Esophagus muscularis mucosa (tissue), 4 donors: ENCODE measurements at regions not wholly inside any gene's neighbourhood (a gene's known extent, or its start where the extent isn't known, plus 50 kb on each side); places are given as distances from the start of the nearest gene placed in this dataset.
"Not testable (repeated sequence)": the region's sequence is repeated elsewhere in the genome, so short reads cannot be mapped to it uniquely, and the experiment has no call there.

ENCODE experiments used
- DNase-seq: peaks from one replicate; pipeline ENCODE4 v3.0.0-alpha.2; 2017; ENCODE audit errors: extremely low spot score
- H3K27ac ChIP-seq, 4 donors: fragments of 200-600 bp; sonication (generic); replicated peaks in 1 of 4; 1 replicate in 3 of 4; 2 replicates in 1 of 4; pipeline ENCODE4 v1.5.1; 2016 to 2019; ENCODE audit warnings: mild to moderate bottlenecking in 1 of 4
- H3K27me3 ChIP-seq, 4 donors: fragments of 200-600 bp; sonication (generic); one replicate each; pipeline versions ENCODE4 v1.5.1 to v1.6.0; 2016 to 2019
- H3K36me3 ChIP-seq, 4 donors: fragments of 200-600 bp; sonication (generic); one replicate each; pipeline ENCODE4 v1.5.1; 2016 to 2019
- H3K4me1 ChIP-seq, 4 donors: fragments of 200-600 bp; sonication (generic); one replicate each; pipeline ENCODE4 v1.5.1; 2016 to 2019
- H3K4me3 ChIP-seq, 4 donors: fragments of 200-600 bp; sonication (generic); 1 replicate in 2 of 4; 2 replicates in 2 of 4; pipeline ENCODE4 v1.5.1; 2016 to 2019; ENCODE audit warnings: mild to moderate bottlenecking in 4 of 4, moderate library complexity in 1 of 4
- H3K9me3 ChIP-seq, 4 donors: fragments of 200-600 bp; sonication (generic); 1 replicate in 3 of 4; 2 replicates in 1 of 4; pipeline ENCODE4 v1.5.1; 2016 to 2019
- CTCF ChIP-seq, 3 experiments: fragments of 200-600 bp in 2 of 3; fragments of 450-650 bp in 1 of 3; sonication (generic) in 2 of 3; IDR thresholded peaks; one replicate each; pipeline ENCODE4 v1.5.1; 2017 to 2019; ENCODE audit warnings: antibody characterized with exemption in 3 of 3, mild to moderate bottlenecking in 2 of 3, moderate library complexity in 1 of 3
- EP300 ChIP-seq: sonication (generic); formaldehyde crosslinking; IDR thresholded peaks from one replicate; pipeline ENCODE4 v1.6.1; 2017; ENCODE audit warnings: antibody characterized with exemption
- POLR2A ChIP-seq: fragments of 450-650 bp; IDR thresholded peaks from one replicate; pipeline ENCODE4 v1.6.1; 2017; ENCODE audit warnings: antibody characterized with exemption, moderate library complexity, mild to moderate bottlenecking, low read depth
- POLR2AphosphoS5 ChIP-seq, 2 donors: sonication (generic); formaldehyde crosslinking; IDR thresholded peaks; one replicate each; pipeline ENCODE4 v1.6.1; 2017; ENCODE audit warnings: antibody characterized with exemption in 2 of 2
- WGBS: methylation state at CpG from one replicate; pipeline ENCODE4 v1.1.5; 2018; 5-methylcytosine and 5-hydroxymethylcytosine counted together
- intact Hi-C: fragments of 100-400 bp; cut with DNase I; formaldehyde crosslinking; loops from one replicate; pipeline ENCODE4 v1.15.1; 2023

DNA sequence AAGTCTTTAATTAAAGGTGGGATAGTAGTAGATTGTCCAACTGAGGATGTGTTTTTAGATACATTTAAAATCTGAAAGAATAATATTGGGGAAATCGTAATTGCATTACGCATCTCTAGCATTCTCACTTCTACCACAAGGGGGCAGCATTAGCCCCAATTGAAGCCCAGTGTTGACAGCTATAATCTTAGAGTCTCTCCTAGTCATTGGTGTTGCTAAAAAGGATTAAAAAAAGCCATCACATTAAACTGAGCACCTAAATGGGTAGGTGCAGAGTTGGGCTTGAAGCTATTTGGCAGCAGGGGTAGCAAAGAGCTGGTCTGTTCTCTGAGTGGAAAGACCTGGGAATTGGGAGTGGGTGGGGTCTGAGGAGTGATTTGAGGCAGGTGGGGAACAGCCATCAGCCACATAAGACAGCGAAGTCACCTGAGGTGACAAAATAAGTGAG is 177.2 kb downstream of the OSTF1 start:
- Histone ChIP-seq H3K9me3 (no peaks in the 10 kb centered on the region), H3K27ac (no peak overlapping the region), H3K4me1 (no peaks in the 10 kb centered on the region), H3K27me3 (no peaks in the 10 kb centered on the region), H3K4me3 (no peak overlapping the region), H3K36me3 (no peaks in the 10 kb centered on the region)
- 33% methylated on average over 3 of the region's 3 CpGs for WGBS
- no peak for DNase-seq
- intact Hi-C loops: loop anchor here (5.0 kb wide), 2 partner anchors 592 to 1037 kb away; no protein-coding TSS in a partner anchor
- TF ChIP-seq POLR2A (no peak), POLR2AphosphoS5 (IDR thresholded peaks at IDR 0.05) (no peak), CTCF (IDR thresholded peaks at IDR 0.05) (peak; percentile 73 to 91 (median 88))

DNA sequence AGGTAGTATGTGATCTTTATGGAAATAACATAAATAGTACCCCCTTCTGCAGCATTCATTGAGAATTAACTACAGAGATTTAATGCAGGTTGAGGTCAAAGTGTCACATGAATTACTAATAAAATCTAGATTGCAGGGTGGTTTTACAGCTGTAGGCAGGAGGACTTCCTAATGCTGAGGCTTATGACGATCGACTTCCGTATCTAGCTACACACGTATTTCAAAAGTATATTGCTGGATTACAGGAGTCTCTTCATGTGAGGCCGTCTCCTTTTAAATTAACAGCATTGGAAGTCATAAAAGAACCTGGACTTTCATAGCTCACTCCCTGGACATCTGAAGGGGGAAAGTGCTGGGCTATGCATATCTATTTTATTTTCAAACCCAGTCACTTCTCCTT is 180.9 kb downstream of the OSTF1 start:
- Histone ChIP-seq H3K4me3 (no peak overlapping the region), H3K36me3 (no peaks in the 10 kb centered on the region), H3K9me3 (peaks cover 0 to 11% (median 3%) of the 10 kb centered on the region in 4 donors), H3K4me1 (no peaks in the 10 kb centered on the region), H3K27me3 (no peaks in the 10 kb centered on the region), H3K27ac (no peak overlapping the region)
- 89% methylated on average over 5 of the region's 5 CpGs for WGBS
- intact Hi-C loops: loop anchor here (5.0 kb wide), 2 partner anchors 588 to 1033 kb away; no protein-coding TSS in a partner anchor
- no peak for TF ChIP-seq EP300
- TF ChIP-seq POLR2AphosphoS5 (IDR thresholded peaks at IDR 0.05): no peak
- DNase-seq: no peak

DNA sequence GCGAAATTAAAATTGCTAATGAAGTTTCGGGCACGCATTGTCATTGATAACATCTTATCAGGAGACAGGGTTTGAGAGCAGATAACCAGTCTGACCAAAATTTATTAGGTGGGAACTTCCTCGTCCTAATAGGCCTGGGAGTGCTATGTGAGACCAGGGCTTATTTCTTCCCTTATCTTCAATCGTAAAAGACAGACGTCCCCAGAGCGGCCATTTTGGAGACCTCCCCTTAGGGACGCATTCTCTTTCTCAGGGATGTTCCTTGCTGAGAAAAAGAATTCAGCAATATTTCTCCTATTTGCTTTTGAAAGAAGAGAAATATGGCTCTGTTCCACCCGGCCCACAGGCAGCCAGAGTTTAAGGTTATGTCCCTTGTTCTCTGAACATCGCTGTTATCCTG is 184.7 kb downstream of the OSTF1 start:
- H3K4me3 ChIP-seq, H3K4me1 ChIP-seq, H3K27ac ChIP-seq, H3K27me3 ChIP-seq, intact Hi-C loops, DNase-seq, H3K36me3 ChIP-seq: not testable (repeated sequence)
- peaks cover 0 to 11% (median 8%) of the 10 kb centered on the region in 4 donors for H3K9me3 ChIP-seq
- WGBS: 94% methylated on average over 10 of the region's 10 CpGs

- no peak for DNase-seq
- Histone ChIP-seq H3K9me3 (peaks cover 0 to 11% (median 8%) of the 10 kb centered on the region in 4 donors), H3K4me3 (no peak overlapping the region), H3K27me3 (no peaks in the 10 kb centered on the region), H3K27ac (no peak overlapping the region), H3K36me3 (no peaks in the 10 kb centered on the region), H3K4me1 (no peaks in the 10 kb centered on the region)
- TF ChIP-seq POLR2A (no peak), EP300 (no peak), CTCF (IDR thresholded peaks at IDR 0.05) (no peak), POLR2AphosphoS5 (IDR thresholded peaks at IDR 0.05) (no peak)
- intact Hi-C loops: no loop called here
These were observed 186.5 kb downstream of the OSTF1 start for GRCh38 chr9:75274781-75275180.

DNA sequence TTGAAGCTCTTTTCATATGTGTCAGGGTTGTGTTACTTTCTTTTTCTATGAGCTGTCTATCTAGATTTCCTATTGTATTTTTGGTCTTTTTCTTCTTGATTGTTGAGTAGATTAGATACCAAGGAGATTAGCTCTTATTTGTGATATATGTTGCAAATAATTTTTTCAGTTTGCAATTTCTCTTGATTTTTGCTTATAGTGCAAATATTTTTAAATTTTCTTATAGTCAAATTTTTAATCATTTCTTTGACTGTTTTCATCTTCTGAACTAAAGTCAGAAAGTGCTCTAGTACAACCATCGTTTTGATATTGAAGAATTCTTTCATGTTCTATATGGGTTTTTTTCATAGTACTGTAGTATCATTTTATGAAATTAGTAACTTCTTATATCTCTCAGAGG is 193.7 kb downstream of the OSTF1 start:
- 92% methylated on average over 1 of the region's 1 CpG for WGBS
- no peaks in the 10 kb centered on the region for H3K36me3 ChIP-seq
- H3K27me3 ChIP-seq: no peaks in the 10 kb centered on the region
- no peak for DNase-seq
- intact Hi-C loops: no loop called here
- no peaks in the 10 kb centered on the region for H3K4me1 ChIP-seq
- no peak overlapping the region for H3K4me3 ChIP-seq
- TF ChIP-seq EP300: no peak
- TF ChIP-seq CTCF (IDR thresholded peaks at IDR 0.05): no peak
- no peak for TF ChIP-seq POLR2A
- H3K27ac ChIP-seq: no peak overlapping the region
- peaks cover 0 to 13% (median 10%) of the 10 kb centered on the region in 4 donors for H3K9me3 ChIP-seq

DNA sequence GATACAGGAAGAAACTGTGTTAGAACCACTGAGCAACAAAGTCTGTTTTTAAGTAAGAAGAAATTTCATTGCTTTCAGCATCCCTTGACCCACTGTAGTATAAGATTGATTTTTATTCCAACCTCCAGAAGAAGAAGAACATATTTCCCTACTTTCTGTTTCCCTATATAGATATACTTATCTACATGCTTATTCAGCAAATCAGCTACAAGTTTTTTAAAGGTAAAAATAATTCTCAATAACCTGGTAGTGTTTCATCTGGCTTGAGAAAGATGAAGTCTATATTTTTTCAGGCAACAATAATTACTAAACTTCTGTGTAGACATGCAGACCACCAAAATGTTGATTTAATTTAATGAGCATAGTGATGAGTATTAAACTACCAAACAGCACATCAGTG is 201.0 kb downstream of the OSTF1 start:
- intact Hi-C loops: no loop called here
- Histone ChIP-seq H3K27me3 (no peaks in the 10 kb centered on the region), H3K9me3 (peaks cover 0 to 12% (median 7%) of the 10 kb centered on the region in 4 donors), H3K4me1 (no peaks in the 10 kb centered on the region), H3K36me3 (no peaks in the 10 kb centered on the region), H3K4me3 (no peak overlapping the region), H3K27ac (no peak overlapping the region)
- TF ChIP-seq POLR2A (no peak), EP300 (no peak), CTCF (IDR thresholded peaks at IDR 0.05) (no peak), POLR2AphosphoS5 (IDR thresholded peaks at IDR 0.05) (no peak)
- DNase-seq: no peak
